Body of pancreas (tissue), 4 donors: ENCODE measurements at regions not wholly inside any gene's neighbourhood (a gene's known extent, or its start where the extent isn't known, plus 50 kb on each side); places are given as distances from the start of the nearest gene placed in this dataset.

Source experiments
- ATAC-seq: fragments of 150-250 bp; one replicate; pipeline ENCODE4 v1.9.1; 2016
- DNase-seq, 4 donors: peaks; one replicate each; pipeline ENCODE4 v3.0.0-alpha.2; 2019
- H3K27ac ChIP-seq, 4 donors: fragments of 200-600 bp; sonication (generic); 1 replicate in 3 of 4; 2 replicates in 1 of 4; pipeline versions ENCODE4 v1.5.1 to v1.6.1; 2016 to 2019; ENCODE audit warnings: mild to moderate bottlenecking in 1 of 4, mixed read lengths in 1 of 4, moderate library complexity in 1 of 4
- H3K27me3 ChIP-seq, 2 donors: fragments of 200-600 bp; sonication (generic); one replicate each; pipeline ENCODE4 v1.6.0; 2016; ENCODE audit warnings: mild to moderate bottlenecking in 1 of 2
- H3K36me3 ChIP-seq, 2 donors: fragments of 200-600 bp; sonication (generic); replicated peaks in 1 of 2; 2 replicates each; pipeline ENCODE4 v1.5.1; 2016; ENCODE audit warnings: low read depth in 2 of 2; ENCODE audit not compliant: insufficient read depth in 1 of 2
- H3K4me1 ChIP-seq: fragments of 200-600 bp; sonication (generic); one replicate; pipeline ENCODE4 v1.6.0; 2016
- H3K4me3 ChIP-seq, 2 donors: fragments of 200-600 bp; sonication (generic); 1 replicate in 1 of 2; 2 replicates in 1 of 2; pipeline ENCODE4 v1.5.1; 2016 to 2019
- H3K9me3 ChIP-seq, 3 donors: fragments of 200-600 bp; sonication (generic); 1 replicate in 2 of 3; 2 replicates in 1 of 3; pipeline ENCODE4 v1.5.1; 2016
- POLR2A ChIP-seq, 3 donors: fragments of 450-650 bp; IDR thresholded peaks; one replicate each; pipeline ENCODE4 v1.6.1; 2016; ENCODE audit warnings: antibody characterized with exemption in 3 of 3, mild to moderate bottlenecking in 2 of 3
- WGBS, 2 donors: methylation state at CpG; one replicate each; pipeline ENCODE4 v1.1.5; 2017; 5-methylcytosine and 5-hydroxymethylcytosine counted together
- intact Hi-C: fragments of 100-400 bp; cut with DNase I; formaldehyde crosslinking; loops from one replicate; pipeline ENCODE4 v1.15.1; 2023
- TF ChIP-seq, protein P1 (sequence below), 7 experiments: fragments of 450-650 bp in 4 of 7; fragments of 200-600 bp in 3 of 7; sonication (generic) in 3 of 7; IDR thresholded peaks; one replicate each; pipeline ENCODE4 v1.5.1; 2016 to 2019; ENCODE audit warnings: antibody characterized with exemption in 7 of 7

DNA sequence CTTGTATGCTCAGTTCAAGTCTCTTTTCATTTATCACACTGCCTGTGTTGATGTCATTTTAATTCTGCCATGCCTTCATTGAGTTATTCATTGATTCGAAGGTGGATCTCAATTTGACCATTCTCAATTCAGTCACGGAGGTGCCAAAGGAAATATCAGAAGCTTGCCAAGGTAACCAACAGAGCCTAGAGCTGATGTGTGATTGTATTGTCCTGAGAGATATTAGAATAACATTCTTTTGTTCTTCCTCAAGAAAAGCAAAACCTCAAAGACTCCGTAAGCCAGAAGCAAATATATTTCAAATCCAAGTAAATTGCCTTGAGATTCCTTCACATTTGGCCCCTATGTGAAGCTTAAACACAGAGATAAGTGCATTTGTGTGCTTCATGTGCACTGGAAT, 345.3 kb downstream of the CXCL12 start:
- H3K27ac ChIP-seq: no peak overlapping the region
- no peaks in the 10 kb centered on the region for H3K36me3 ChIP-seq
- peak; percentile 40 for ATAC-seq
- H3K4me1 ChIP-seq: peaks cover 8% of the 10 kb centered on the region
- no peaks in the 10 kb centered on the region for H3K27me3 ChIP-seq
- intact Hi-C loops: no loop called here
- no peak for DNase-seq
- no peak overlapping the region for H3K4me3 ChIP-seq
- H3K9me3 ChIP-seq: no peaks in the 10 kb centered on the region
- no peak for TF ChIP-seq POLR2A (IDR thresholded peaks at IDR 0.05)
- TF ChIP-seq, protein P1, sequence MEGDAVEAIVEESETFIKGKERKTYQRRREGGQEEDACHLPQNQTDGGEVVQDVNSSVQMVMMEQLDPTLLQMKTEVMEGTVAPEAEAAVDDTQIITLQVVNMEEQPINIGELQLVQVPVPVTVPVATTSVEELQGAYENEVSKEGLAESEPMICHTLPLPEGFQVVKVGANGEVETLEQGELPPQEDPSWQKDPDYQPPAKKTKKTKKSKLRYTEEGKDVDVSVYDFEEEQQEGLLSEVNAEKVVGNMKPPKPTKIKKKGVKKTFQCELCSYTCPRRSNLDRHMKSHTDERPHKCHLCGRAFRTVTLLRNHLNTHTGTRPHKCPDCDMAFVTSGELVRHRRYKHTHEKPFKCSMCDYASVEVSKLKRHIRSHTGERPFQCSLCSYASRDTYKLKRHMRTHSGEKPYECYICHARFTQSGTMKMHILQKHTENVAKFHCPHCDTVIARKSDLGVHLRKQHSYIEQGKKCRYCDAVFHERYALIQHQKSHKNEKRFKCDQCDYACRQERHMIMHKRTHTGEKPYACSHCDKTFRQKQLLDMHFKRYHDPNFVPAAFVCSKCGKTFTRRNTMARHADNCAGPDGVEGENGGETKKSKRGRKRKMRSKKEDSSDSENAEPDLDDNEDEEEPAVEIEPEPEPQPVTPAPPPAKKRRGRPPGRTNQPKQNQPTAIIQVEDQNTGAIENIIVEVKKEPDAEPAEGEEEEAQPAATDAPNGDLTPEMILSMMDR (IDR thresholded peaks at IDR 0.05): no peak
- WGBS, 2 donors: 18 to 21% methylated on average over 3 of the region's 3 CpGs

DNA sequence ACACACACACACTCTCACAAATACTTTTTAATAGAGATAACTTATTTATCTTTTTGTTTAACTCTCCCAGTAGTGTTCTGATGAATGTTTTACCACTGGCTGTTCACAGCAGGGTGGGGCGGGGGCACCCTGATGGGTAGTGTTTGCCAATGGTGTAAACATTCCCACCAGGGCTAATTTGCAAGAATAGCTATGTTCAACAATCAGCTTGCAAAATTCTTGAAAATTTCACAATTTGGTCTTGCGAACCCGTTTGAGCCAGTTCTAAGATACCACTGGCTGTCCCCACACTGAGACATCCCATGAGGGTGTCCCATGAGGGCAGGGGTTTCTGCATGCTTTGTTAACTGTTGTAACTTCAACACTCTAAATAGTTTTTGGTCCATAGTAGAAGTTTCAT, 348.5 kb downstream of the CXCL12 start:
- ATAC-seq (no peak), DNase-seq (no peak)
- no peak overlapping the region for H3K4me3 ChIP-seq
- TF ChIP-seq POLR2A (IDR thresholded peaks at IDR 0.05): no peak
- TF ChIP-seq, protein P1 (IDR thresholded peaks at IDR 0.05): no peak
- 90 to 95% methylated on average over 3 of the region's 3 CpGs for WGBS, 2 donors
- peaks cover 27% of the 10 kb centered on the region for H3K4me1 ChIP-seq
- no peak overlapping the region for H3K27ac ChIP-seq
- H3K27me3 ChIP-seq: no peaks in the 10 kb centered on the region
- intact Hi-C loops: no loop called here
- no peaks in the 10 kb centered on the region for H3K9me3 ChIP-seq
- H3K36me3 ChIP-seq: no peaks in the 10 kb centered on the region

- TF ChIP-seq, protein P1 (IDR thresholded peaks at IDR 0.05): no peak
- no peak for TF ChIP-seq POLR2A (IDR thresholded peaks at IDR 0.05)
- no peaks in the 10 kb centered on the region for H3K27me3 ChIP-seq
- ATAC-seq (no peak), DNase-seq (no peak)
- WGBS, 2 donors: 70 to 82% methylated on average over 8 of the region's 8 CpGs
- no peaks in the 10 kb centered on the region for H3K9me3 ChIP-seq
- no peak overlapping the region for H3K4me3 ChIP-seq
- H3K27ac ChIP-seq: no peak overlapping the region
- peaks cover 27% of the 10 kb centered on the region for H3K4me1 ChIP-seq
- no peaks in the 10 kb centered on the region for H3K36me3 ChIP-seq
- intact Hi-C loops: no loop called here
Observed at GRCh38 chr10:44035474-44036197, 349.3 kb downstream of the CXCL12 start.

DNA sequence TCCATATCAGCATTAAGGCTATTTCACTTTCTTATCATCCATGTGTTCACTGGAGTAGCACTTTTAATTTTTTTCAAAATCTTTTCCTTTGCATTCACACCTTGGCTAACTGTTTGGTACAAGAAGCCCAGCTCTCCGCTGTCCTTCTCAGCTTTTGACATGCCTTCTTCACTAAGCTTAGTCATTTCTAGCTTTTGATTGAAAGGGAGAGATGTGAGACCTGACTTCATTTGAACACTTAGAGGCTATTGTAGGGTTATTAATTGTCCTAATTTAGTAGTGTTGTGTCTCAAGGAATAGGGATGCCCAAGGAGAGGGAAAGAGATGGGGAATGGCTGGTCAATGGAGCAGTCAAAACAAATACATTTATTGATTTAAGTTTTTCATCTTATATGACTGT, 350.0 kb downstream of the CXCL12 start:
- H3K36me3 ChIP-seq: no peaks in the 10 kb centered on the region
- no peaks in the 10 kb centered on the region for H3K27me3 ChIP-seq
- H3K4me3 ChIP-seq: no peak overlapping the region
- 100% methylated on average over 1 of the region's 1 CpG for WGBS, 2 donors
- intact Hi-C loops: no loop called here
- H3K9me3 ChIP-seq: no peaks in the 10 kb centered on the region
- DNase-seq (no peak), ATAC-seq (no peak)
- no peak for TF ChIP-seq POLR2A (IDR thresholded peaks at IDR 0.05)
- TF ChIP-seq, protein P1 (IDR thresholded peaks at IDR 0.05): no peak
- H3K27ac ChIP-seq: no peak overlapping the region
- H3K4me1 ChIP-seq: peaks cover 25% of the 10 kb centered on the region

DNA sequence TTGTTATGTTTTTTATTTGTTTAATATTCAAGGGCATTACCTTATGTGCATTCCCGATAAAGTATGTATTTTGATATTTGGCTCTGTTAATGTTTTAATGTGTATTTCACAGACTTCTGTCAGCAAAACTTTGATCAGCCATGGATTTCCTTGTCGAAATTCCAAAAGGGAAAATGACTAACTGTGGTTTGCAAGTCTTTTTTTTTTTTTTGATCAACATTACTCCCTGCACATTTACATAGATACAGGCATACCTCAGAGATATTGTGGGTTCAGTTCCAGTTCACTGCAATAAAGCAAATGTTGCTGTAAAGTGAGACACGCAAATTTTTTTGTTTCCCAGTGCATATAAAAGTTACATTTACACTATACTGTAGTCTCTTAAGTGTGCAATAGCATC, 351.9 kb downstream of the CXCL12 start:
- no peak for ATAC-seq
- intact Hi-C loops: no loop called here
- 10 to 23% methylated on average over 3 of the region's 3 CpGs for WGBS, 2 donors

More for the DNA sequence above, 351.9 kb downstream of the CXCL12 start:
- peak overlapping the region in 3 of 4 donors; percentile 20 to 36 (median 30) for H3K27ac ChIP-seq
- H3K36me3 ChIP-seq: no peaks in the 10 kb centered on the region
- TF ChIP-seq, protein P1 (IDR thresholded peaks at IDR 0.05): no peak
- no peak for TF ChIP-seq POLR2A (IDR thresholded peaks at IDR 0.05)
- no peaks in the 10 kb centered on the region for H3K27me3 ChIP-seq
- peaks cover 31% of the 10 kb centered on the region for H3K4me1 ChIP-seq
- H3K9me3 ChIP-seq: no peaks in the 10 kb centered on the region
- H3K4me3 ChIP-seq: no peak overlapping the region
- no peak for DNase-seq
